Esophagus squamous epithelium (tissue), 5 donors: ENCODE measurements at regions not wholly inside any gene's neighbourhood (a gene's known extent, or its start where the extent isn't known, plus 50 kb on each side); places are given as distances from the start of the nearest gene placed in this dataset.

Experiments used
- DNase-seq: peaks from one replicate; lab custom pipeline; 2025; lab: John Stamatoyannopoulos, UW
- H3K27ac ChIP-seq, 4 donors: fragments of 200-600 bp; sonication (generic); one replicate each; pipeline ENCODE4 v1.5.1; 2016 to 2019; ENCODE audit warnings: mild to moderate bottlenecking in 1 of 4
- H3K27me3 ChIP-seq, 4 donors: fragments of 200-600 bp; sonication (generic); 1 replicate in 3 of 4; 2 replicates in 1 of 4; pipeline versions ENCODE4 v1.5.1 to v1.6.0; 2017 to 2021; ENCODE audit warnings: antibody characterized with exemption in 1 of 4
- H3K36me3 ChIP-seq, 3 donors: fragments of 200-600 bp; sonication (generic); one replicate each; pipeline ENCODE4 v1.5.1; 2016 to 2019
- H3K4me1 ChIP-seq, 3 donors: fragments of 200-600 bp; sonication (generic); one replicate each; pipeline ENCODE4 v1.5.1; 2017 to 2019
- H3K4me3 ChIP-seq, 4 donors: fragments of 200-600 bp; sonication (generic); 1 replicate in 3 of 4; 2 replicates in 1 of 4; pipeline ENCODE4 v1.5.1; 2016 to 2019; ENCODE audit warnings: mild to moderate bottlenecking in 2 of 4, moderate library complexity in 1 of 4
- H3K9me3 ChIP-seq, 3 donors: fragments of 200-600 bp; sonication (generic); one replicate each; pipeline ENCODE4 v1.5.1; 2016 to 2019
- CTCF ChIP-seq, 6 experiments: fragments of 450-650 bp in 4 of 6; fragments of 200-600 bp in 2 of 6; sonication (generic) in 2 of 6; IDR thresholded peaks; one replicate each; pipeline ENCODE4 v1.5.1; 2016 to 2019; ENCODE audit warnings: antibody characterized with exemption in 6 of 6, mild to moderate bottlenecking in 4 of 6, moderate library complexity in 4 of 6
- POLR2A ChIP-seq, 4 donors: fragments of 450-650 bp; IDR thresholded peaks; one replicate each; pipeline ENCODE4 v1.6.1; 2017; ENCODE audit warnings: antibody characterized with exemption in 4 of 4, mild to moderate bottlenecking in 4 of 4, moderate library complexity in 3 of 4
- WGBS, 2 donors: methylation state at CpG; one replicate each; pipeline ENCODE4 v1.1.5; 2018; 5-methylcytosine and 5-hydroxymethylcytosine counted together
- intact Hi-C: fragments of 100-400 bp; cut with DNase I; formaldehyde crosslinking; loops from one replicate; pipeline ENCODE4 v1.15.0; 2022
- donor health status: DM: yes; HTN: yes; CAD: no.

DNA sequence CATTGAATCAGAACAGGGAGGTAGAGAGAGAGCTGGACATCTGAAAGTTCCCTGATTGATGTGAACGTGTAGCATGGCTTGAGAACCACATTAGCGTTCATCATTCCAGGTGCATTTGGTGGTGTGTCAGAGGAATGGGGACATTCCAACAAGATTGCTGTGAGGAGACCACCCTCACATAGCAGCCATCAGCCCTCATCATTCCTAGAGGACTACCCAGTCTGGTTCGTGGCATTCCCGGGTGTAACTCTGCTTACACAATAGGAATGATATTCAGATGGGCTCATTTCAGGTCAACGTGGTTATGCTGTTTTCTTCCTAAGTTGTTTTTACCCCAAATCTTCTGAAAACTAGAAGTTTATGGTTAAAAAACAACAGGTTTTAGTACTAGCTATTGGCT is 62.2 kb upstream of the KLHL31 start:
- Histone ChIP-seq H3K4me1 (peaks cover 0 to 40% (median 8%) of the 10 kb centered on the region in 3 donors), H3K9me3 (no peaks in the 10 kb centered on the region), H3K27me3 (no peaks in the 10 kb centered on the region), H3K4me3 (no peak overlapping the region), H3K36me3 (no peaks in the 10 kb centered on the region), H3K27ac (no peak overlapping the region)
- TF ChIP-seq POLR2A (IDR thresholded peaks at IDR 0.05) (no peak), CTCF (IDR thresholded peaks at IDR 0.05) (no peak)
- intact Hi-C loops = loop anchor here (5.0 kb wide), 1 partner anchor 230 kb away; no protein-coding TSS in a partner anchor
- 75 to 79% methylated on average over 5 of the region's 5 CpGs for WGBS, 2 donors
- DNase-seq = no peak

- intact Hi-C loops = loop anchor here (5.0 kb wide), 1 partner anchor 229 kb away; no protein-coding TSS in a partner anchor
- TF ChIP-seq POLR2A (IDR thresholded peaks at IDR 0.05) = no peak
- TF ChIP-seq CTCF (IDR thresholded peaks at IDR 0.05) = peak; percentile 85 to 97 (median 95)
- Histone ChIP-seq H3K9me3 (no peaks in the 10 kb centered on the region), H3K27ac (no peak overlapping the region), H3K4me3 (no peak overlapping the region), H3K27me3 (no peaks in the 10 kb centered on the region), H3K36me3 (no peaks in the 10 kb centered on the region), H3K4me1 (peaks cover 0 to 29% (median 8%) of the 10 kb centered on the region in 3 donors)
- whole genome bisulfite sequencing, 2 donors = 39 to 44% methylated on average over 16 to 18 of the region's 18 CpGs
- DNase-seq = no peak
These were observed 60.4 kb upstream of the KLHL31 start for GRCh38 chr6:53725791-53726575.

- H3K36me3 ChIP-seq = no peaks in the 10 kb centered on the region
- intact Hi-C loops = no loop called here
- H3K27ac ChIP-seq = no peak overlapping the region
- H3K27me3 ChIP-seq = no peaks in the 10 kb centered on the region
- TF ChIP-seq POLR2A (IDR thresholded peaks at IDR 0.05) (no peak), CTCF (IDR thresholded peaks at IDR 0.05) (no peak)
- H3K4me1 ChIP-seq = peaks cover 0 to 20% (median 8%) of the 10 kb centered on the region in 3 donors
- H3K9me3 ChIP-seq = no peaks in the 10 kb centered on the region
- DNase-seq = no peak
- WGBS, 2 donors = 80 to 85% methylated on average over 1 of the region's 1 CpG
- H3K4me3 ChIP-seq = no peak overlapping the region
These were observed 58.9 kb upstream of the KLHL31 start for GRCh38 chr6:53724501-53724900.

DNA sequence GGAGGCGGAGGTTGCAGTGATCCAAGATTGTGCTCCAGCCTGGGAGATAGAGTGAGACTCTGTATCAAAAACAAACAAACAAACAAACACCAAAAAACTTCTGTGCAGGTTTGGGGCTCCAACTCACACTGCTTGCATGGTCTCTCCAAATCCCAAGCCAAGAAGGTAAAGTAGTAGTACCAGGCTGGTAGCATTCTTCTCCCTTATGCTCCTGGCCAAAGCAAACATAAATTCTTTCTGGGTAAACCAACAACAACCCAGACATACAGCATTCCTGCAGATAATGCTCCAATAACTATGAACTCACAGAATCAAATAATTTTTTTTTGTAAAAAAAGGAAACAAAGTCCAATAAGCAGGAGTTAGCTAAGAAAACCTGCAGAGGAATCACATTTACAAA is 57.8 kb upstream of the KLHL31 start:
- H3K27ac ChIP-seq = no peak overlapping the region
- DNase-seq = no peak
- no peaks in the 10 kb centered on the region for H3K27me3 ChIP-seq
- no peak overlapping the region for H3K4me3 ChIP-seq
- no peaks in the 10 kb centered on the region for H3K36me3 ChIP-seq
- 92 to 100% methylated on average over 1 of the region's 1 CpG for WGBS, 2 donors
- no peaks in the 10 kb centered on the region for H3K9me3 ChIP-seq
- intact Hi-C loops = no loop called here
- H3K4me1 ChIP-seq = peaks cover 0 to 9% (median 3%) of the 10 kb centered on the region in 3 donors
- TF ChIP-seq POLR2A (IDR thresholded peaks at IDR 0.05) = no peak
- no peak for TF ChIP-seq CTCF (IDR thresholded peaks at IDR 0.05)

- no peaks in the 10 kb centered on the region for H3K36me3 ChIP-seq
- no peak overlapping the region for H3K4me3 ChIP-seq
- H3K27me3 ChIP-seq = peaks cover 0 to 8% (median 0%) of the 10 kb centered on the region in 4 donors
- TF ChIP-seq POLR2A (IDR thresholded peaks at IDR 0.05) = no peak
- TF ChIP-seq CTCF (IDR thresholded peaks at IDR 0.05) = no peak
- intact Hi-C loops = no loop called here
- DNase-seq = no peak
- H3K27ac ChIP-seq = no peak overlapping the region
- peaks cover 0 to 7% (median 0%) of the 10 kb centered on the region in 3 donors for H3K4me1 ChIP-seq
- H3K9me3 ChIP-seq = no peaks in the 10 kb centered on the region
- 85% methylated on average over 2 of the region's 2 CpGs; no CpG with 5 or more reads in 1 of the 2 donors for WGBS, 2 donors
These were observed 56.2 kb upstream of the KLHL31 start for GRCh38 chr6:53721766-53722165.
